Stimulated activated CD4-positive, alpha-beta T cell treated with anti-CD3 and anti-CD28 coated beads, Interleukin-15, amount 100 ng/mL, for 24 hours (primary cell): ENCODE measurements at regions not wholly inside any gene's neighbourhood (a gene's known extent, or its start where the extent isn't known, plus 50 kb on each side); places are given as distances from the start of the nearest gene placed in this dataset.
A peak's percentile ranks its signal among the peaks of the same experiment; 100 is the strongest.
"Not testable (repeated sequence)": the region's sequence is repeated elsewhere in the genome, so short reads cannot be mapped to it uniquely, and the experiment has no call there.

Experiments used
- DNase-seq: peaks from one replicate; pipeline ENCODE4 v3.0.0-alpha.2; 2020

GRCh38 chr16:29233705-29234404, 172.7 kb downstream of the NPIPB11 start:
- not testable (repeated sequence) for DNase-seq

DNA sequence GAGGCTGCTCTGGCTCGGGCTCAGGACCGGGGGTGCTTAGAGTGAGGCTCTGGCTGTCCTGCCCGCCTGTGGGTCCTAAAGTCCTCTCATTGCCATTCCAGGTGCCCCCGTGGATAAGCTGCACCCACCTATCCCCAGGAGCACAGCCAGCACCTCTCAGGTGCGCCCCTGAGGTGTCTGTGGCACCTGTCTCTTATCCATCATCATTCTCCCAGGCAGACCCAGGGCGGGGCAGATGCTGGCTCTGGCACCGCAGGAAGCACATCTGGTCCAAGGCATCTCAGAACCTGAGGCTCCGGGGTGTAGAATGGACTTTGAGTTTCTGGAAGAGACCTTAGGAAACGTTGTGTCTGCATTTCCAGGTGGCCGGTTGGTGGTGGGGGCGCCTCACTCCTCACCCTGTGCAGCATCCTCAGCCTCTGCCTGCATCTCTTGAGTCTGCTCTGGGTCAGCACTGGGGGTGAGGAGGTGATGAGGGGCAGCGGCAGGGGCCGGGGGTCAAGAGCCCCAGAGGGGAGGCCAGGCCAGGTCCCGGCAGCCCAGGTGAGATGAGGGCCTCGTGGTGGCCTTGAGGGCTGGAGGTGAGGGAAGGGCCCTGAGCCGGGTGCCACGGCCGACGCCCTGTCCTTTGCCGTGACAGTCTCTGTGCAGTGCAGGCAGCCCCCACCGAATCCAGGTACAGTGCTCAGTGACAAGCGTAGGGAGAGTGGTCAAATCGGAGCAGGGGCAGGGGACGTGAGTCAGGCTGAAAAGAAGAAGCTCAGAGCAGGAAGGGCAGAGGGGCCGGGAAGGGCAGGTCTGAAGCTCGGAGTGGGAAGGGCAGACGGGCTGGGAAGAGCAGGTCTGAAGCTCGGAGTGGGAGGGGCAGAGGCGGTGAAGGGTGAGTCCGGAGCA, 173.5 kb downstream of the NPIPB11 start:
- no peak for DNase-seq

GRCh38 chr16:29232160-29232705, 174.3 kb downstream of the NPIPB11 start:
- DNase-seq: not testable (repeated sequence)

GRCh38 chr16:29231244-29231643, 175.3 kb downstream of the NPIPB11 start:
- DNase-seq: no peak

GRCh38 chr16:29230671-29231096, 175.8 kb downstream of the NPIPB11 start:
- DNase-seq: no peak

- DNase-seq: not testable (repeated sequence)
These were observed 176.4 kb downstream of the NPIPB11 start for GRCh38 chr16:29230006-29230668.

- DNase-seq: not testable (repeated sequence)
These were observed 176.9 kb downstream of the NPIPB11 start for GRCh38 chr16:29229616-29230005.

DNA sequence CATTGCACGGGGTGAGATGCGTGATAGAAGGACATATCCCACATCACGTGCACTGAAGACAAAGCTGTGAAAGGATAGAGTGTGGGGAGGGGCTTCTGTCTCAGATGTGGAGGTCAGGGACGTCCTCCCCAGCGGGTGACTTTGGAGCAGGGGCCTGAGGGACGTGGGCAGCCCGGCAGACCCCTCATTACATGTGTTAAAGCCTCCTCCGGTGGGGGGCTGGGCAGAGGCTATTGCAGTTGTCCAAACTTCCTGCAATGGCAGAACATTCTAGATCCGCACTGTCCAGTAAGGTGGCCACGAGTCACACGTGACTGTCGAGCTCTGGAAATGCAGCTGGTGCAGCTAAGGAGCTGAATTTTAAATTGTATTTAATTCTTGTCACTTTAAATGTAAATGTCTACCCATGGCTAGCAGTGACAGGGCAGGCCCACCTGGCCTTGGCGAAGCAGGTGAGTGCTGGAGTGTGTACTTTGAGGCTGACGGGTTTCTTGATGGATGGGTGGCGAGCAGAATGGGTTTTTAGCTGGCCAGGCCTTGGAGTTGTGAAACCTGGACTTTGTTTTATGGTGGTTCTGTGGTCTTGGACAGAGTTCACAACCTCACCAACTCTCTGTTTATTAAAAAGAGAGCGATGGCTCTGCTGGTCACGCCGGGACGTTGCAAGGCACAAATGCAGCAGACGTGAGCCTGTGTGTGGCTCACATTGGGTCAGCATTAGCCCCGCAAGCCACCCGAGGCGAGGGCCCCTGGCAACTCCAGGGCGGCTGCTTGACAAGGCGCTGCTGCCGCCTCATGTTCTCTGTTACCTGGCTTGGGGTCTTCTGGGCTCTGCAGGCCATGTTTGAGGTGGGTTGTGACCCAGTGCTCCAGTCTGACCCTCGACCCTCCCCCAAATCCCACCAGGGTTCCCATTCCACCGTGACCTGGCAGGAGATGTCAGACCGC, 177.6 kb downstream of the NPIPB11 start:
- not testable (repeated sequence) for DNase-seq

GRCh38 chr16:29227751-29228663, 178.5 kb downstream of the NPIPB11 start:
- DNase-seq: peak; percentile 61

GRCh38 chr16:29226782-29227181, 179.7 kb downstream of the NPIPB11 start:
- no peak for DNase-seq

- DNase-seq: not testable (repeated sequence)
These were observed 181.8 kb downstream of the NPIPB11 start for GRCh38 chr16:29224675-29225074.

DNA sequence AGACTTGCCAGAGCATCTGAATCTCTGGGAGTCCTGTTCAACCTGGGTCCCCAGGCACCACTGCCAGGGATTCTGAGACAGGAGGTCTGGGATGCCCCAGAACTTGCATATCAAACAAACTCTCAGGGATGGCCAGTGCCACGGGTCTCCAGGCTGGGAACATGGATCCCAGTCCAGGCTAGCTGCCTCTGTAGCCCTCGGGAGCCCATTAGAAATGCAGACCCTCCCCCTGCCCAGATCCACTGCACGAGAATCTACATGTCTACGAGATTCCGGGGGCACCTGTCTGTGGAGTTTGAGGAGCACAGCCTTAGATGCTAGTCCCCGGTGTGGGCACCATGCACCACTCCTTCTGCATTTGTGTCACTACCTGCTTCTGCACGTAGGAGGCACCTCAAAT, 183.9 kb downstream of the NPIPB11 start:
- not testable (repeated sequence) for DNase-seq

GRCh38 chr16:29222008-29222407, 184.5 kb downstream of the NPIPB11 start:
- DNase-seq: not testable (repeated sequence)

- DNase-seq: not testable (repeated sequence)
These were observed 185.1 kb downstream of the NPIPB11 start for GRCh38 chr16:29221281-29221955.

- not testable (repeated sequence) for DNase-seq
These were observed 185.8 kb downstream of the NPIPB11 start for GRCh38 chr16:29220647-29221191.

DNA sequence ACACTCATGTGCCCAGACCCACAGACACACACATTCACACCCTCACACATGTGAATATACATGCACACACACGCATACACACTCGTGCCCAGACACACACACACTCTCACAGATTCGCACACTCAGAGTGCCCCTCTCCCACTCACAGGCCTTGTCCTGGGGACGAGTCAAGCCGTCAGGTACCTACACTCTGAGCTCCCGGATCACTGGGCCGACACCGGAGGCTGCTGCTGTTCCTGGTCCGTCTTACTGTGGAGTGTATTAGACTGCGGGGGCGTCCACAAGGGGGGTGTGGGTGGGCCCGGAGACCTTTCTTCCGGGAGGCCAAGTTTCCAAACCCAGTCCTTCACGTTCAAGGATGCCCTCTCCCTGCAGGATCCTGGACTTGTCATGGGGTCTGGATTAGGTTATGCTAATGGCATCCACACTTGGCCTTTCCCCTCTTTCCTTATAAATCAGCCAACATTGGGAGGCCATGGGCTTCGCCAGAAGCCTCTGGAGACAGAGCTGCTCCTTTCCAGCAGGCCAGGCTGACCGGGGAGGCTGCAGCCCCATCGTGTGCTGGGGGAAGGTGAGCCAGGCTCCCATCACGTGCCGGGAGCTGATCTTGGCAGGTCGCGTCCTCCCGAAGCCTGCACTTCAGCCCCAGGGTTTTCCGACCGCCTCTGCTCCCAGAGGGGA, 186.4 kb downstream of the NPIPB11 start:
- DNase-seq: not testable (repeated sequence)

- DNase-seq: not testable (repeated sequence)
These were observed 186.9 kb downstream of the NPIPB11 start for GRCh38 chr16:29219562-29219961.

DNA sequence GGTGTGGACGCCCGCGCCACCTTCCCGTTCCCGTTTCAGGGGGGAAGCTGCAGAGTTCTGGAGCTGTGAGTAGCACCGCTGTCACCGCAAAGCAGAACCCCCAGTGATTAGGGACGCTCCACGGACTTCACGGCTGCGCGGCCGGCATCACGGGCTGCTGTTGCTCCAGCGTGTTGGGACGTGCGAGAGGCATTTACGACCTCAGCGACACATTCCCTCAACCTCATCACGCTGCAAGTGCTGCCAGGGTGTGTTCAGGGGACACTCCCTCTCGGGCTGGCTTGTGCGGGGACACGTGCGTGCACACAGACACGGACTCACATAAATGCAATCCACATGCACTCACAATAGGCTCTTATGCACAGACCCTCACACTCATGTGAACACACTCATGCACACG, 187.9 kb downstream of the NPIPB11 start:
- not testable (repeated sequence) for DNase-seq

DNA sequence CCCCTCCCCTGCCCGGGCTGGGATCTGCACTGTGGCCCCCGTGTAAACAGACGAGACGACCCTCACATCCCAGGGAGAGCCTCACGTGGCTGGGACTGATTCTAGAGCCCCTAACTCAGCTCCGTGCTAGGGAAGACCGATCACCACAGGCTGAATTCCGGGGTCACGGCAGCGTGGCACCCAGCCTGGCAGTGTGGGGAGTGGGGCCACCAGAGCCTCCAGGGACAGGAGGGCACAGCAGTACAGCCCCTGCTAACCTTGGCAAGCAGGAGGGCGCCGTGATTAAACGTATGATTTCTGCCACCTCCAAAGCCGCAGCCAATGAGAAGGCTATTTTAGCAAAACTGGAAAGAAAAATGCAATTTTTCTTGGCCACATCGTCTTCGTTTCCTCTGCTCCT, 188.3 kb downstream of the NPIPB11 start:
- DNase-seq: not testable (repeated sequence)
